ENCODE measurements at regions not wholly inside any gene's neighbourhood (a gene's known extent, or its start where the extent isn't known, plus 50 kb on each side); places are given as distances from the start of the nearest gene placed in this dataset.

GRCh38 chr9:80552931-80553330 lies 981.2 kb downstream of the TLE4 start:
- Histone ChIP-seq H4K20me1 (ENCODE audit: control insufficient read depth, insufficient read depth, low read depth, low read length) (no peaks in the 10 kb centered on the region), H3K9me3 (ENCODE audit: control insufficient read depth, insufficient read depth, low read length) (no peaks in the 10 kb centered on the region), H3K27me3 (ENCODE audit: control insufficient read depth, low read length) (no peaks in the 10 kb centered on the region), H3K4me2 (ENCODE audit: low read length) (no peak overlapping the region), H3K4me3 (ENCODE audit: low read length) (no peak overlapping the region), H3K9me2 (replicated peaks; ENCODE audit: control insufficient read depth, low read length) (no peaks in the 10 kb centered on the region), H3F3A (ENCODE audit: control insufficient read depth, insufficient read depth) (no peaks in the 10 kb centered on the region), H3K79me2 (ENCODE audit: control insufficient read depth, low read length) (no peaks in the 10 kb centered on the region), H3K4me1 (ENCODE audit: control insufficient read depth, low read length) (no peaks in the 10 kb centered on the region), H3K27ac (ENCODE audit: low read depth, low read length) (no peak overlapping the region), H3K36me3 (ENCODE audit: control insufficient read depth, low read length) (no peaks in the 10 kb centered on the region)
- TF ChIP-seq EZH2phosphoT487 (IDR thresholded peaks at IDR 0.05; ENCODE audit: borderline replicate concordance, low read length) (no peak), CTCF (IDR thresholded peaks at IDR 0.05; ENCODE audit: low read depth, low read length, poor library complexity, severe bottlenecking) (no peak)

GRCh38 chr9:80550181-80550580 lies 978.4 kb downstream of the TLE4 start:
- Histone ChIP-seq H3K9me3 (ENCODE audit: control insufficient read depth, insufficient read depth, low read length) (no peaks in the 10 kb centered on the region), H3K4me2 (ENCODE audit: low read length) (no peak overlapping the region), H3K9me2 (replicated peaks; ENCODE audit: control insufficient read depth, low read length) (no peaks in the 10 kb centered on the region), H3K79me2 (ENCODE audit: control insufficient read depth, low read length) (no peaks in the 10 kb centered on the region), H3K27ac (ENCODE audit: low read depth, low read length) (no peak overlapping the region), H3K4me3 (ENCODE audit: low read length) (no peak overlapping the region), H3F3A (ENCODE audit: control insufficient read depth, insufficient read depth) (no peaks in the 10 kb centered on the region), H3K4me1 (ENCODE audit: control insufficient read depth, low read length) (no peaks in the 10 kb centered on the region), H4K20me1 (ENCODE audit: control insufficient read depth, insufficient read depth, low read depth, low read length) (no peaks in the 10 kb centered on the region), H3K27me3 (ENCODE audit: control insufficient read depth, low read length) (no peaks in the 10 kb centered on the region), H3K36me3 (ENCODE audit: control insufficient read depth, low read length) (no peaks in the 10 kb centered on the region)
- no peak for TF ChIP-seq EZH2phosphoT487 (IDR thresholded peaks at IDR 0.05; ENCODE audit: borderline replicate concordance, low read length)
- no peak for TF ChIP-seq CTCF (IDR thresholded peaks at IDR 0.05; ENCODE audit: low read depth, low read length, poor library complexity, severe bottlenecking)

GRCh38 chr9:80547613-80548012 lies 975.8 kb downstream of the TLE4 start:
- Histone ChIP-seq H3K36me3 (ENCODE audit: control insufficient read depth, low read length) (no peaks in the 10 kb centered on the region), H3K4me2 (ENCODE audit: low read length) (no peak overlapping the region), H3K9me3 (ENCODE audit: control insufficient read depth, insufficient read depth, low read length) (no peaks in the 10 kb centered on the region), H3K79me2 (ENCODE audit: control insufficient read depth, low read length) (no peaks in the 10 kb centered on the region), H3K27me3 (ENCODE audit: control insufficient read depth, low read length) (no peaks in the 10 kb centered on the region), H3K27ac (ENCODE audit: low read depth, low read length) (no peak overlapping the region), H3K9me2 (replicated peaks; ENCODE audit: control insufficient read depth, low read length) (no peaks in the 10 kb centered on the region), H3K4me1 (ENCODE audit: control insufficient read depth, low read length) (no peaks in the 10 kb centered on the region), H4K20me1 (ENCODE audit: control insufficient read depth, insufficient read depth, low read depth, low read length) (no peaks in the 10 kb centered on the region), H3K4me3 (ENCODE audit: low read length) (no peak overlapping the region), H3F3A (ENCODE audit: control insufficient read depth, insufficient read depth) (no peaks in the 10 kb centered on the region)
- TF ChIP-seq EZH2phosphoT487 (IDR thresholded peaks at IDR 0.05; ENCODE audit: borderline replicate concordance, low read length): no peak
- TF ChIP-seq CTCF (IDR thresholded peaks at IDR 0.05; ENCODE audit: low read depth, low read length, poor library complexity, severe bottlenecking): no peak

GRCh38 chr9:80540387-80540786 lies 968.6 kb downstream of the TLE4 start:
- no peaks in the 10 kb centered on the region for H3K27me3 ChIP-seq (ENCODE audit: control insufficient read depth, low read length)
- no peaks in the 10 kb centered on the region for H3K79me2 ChIP-seq (ENCODE audit: control insufficient read depth, low read length)
- TF ChIP-seq CTCF (IDR thresholded peaks at IDR 0.05; ENCODE audit: low read depth, low read length, poor library complexity, severe bottlenecking): no peak
- no peak for TF ChIP-seq EZH2phosphoT487 (IDR thresholded peaks at IDR 0.05; ENCODE audit: borderline replicate concordance, low read length)
- no peak overlapping the region for H3K4me3 ChIP-seq (ENCODE audit: low read length)
- no peaks in the 10 kb centered on the region for H3K9me3 ChIP-seq (ENCODE audit: control insufficient read depth, insufficient read depth, low read length)
- H3K27ac ChIP-seq (ENCODE audit: low read depth, low read length): no peak overlapping the region
- H3K9me2 ChIP-seq (replicated peaks; ENCODE audit: control insufficient read depth, low read length): no peaks in the 10 kb centered on the region
- H4K20me1 ChIP-seq (ENCODE audit: control insufficient read depth, insufficient read depth, low read depth, low read length): no peaks in the 10 kb centered on the region
- H3K4me1 ChIP-seq (ENCODE audit: control insufficient read depth, low read length): no peaks in the 10 kb centered on the region
- H3K36me3 ChIP-seq (ENCODE audit: control insufficient read depth, low read length): no peaks in the 10 kb centered on the region
- H3K4me2 ChIP-seq (ENCODE audit: low read length): no peak overlapping the region
- H3F3A ChIP-seq (ENCODE audit: control insufficient read depth, insufficient read depth): no peaks in the 10 kb centered on the region
